Right lobe of liver (tissue), 4 donors: ENCODE measurements at regions not wholly inside any gene's neighbourhood (a gene's known extent, or its start where the extent isn't known, plus 50 kb on each side); places are given as distances from the start of the nearest gene placed in this dataset.

ENCODE experiments used
- POLR2A ChIP-seq: fragments of 450-650 bp; IDR thresholded peaks from one replicate; pipeline ENCODE4 v1.6.1; 2017; ENCODE audit warnings: antibody characterized with exemption, mild to moderate bottlenecking
- TF ChIP-seq, protein P1 (sequence below), 4 donors: fragments of 200-600 bp in 3 of 4; fragments of 450-650 bp in 1 of 4; IDR thresholded peaks; one replicate each; pipeline versions ENCODE4 v1.5.1 to v1.8.0; 2016 to 2022; ENCODE audit warnings: antibody characterized with exemption in 4 of 4, mild to moderate bottlenecking in 2 of 4
- donor health status: DM: no; HTN: no; CAD: no.
- donor health status: DM: no; HTN: no; CAD: no.
- donor health status: DM: no; HTN: yes; CAD: no.

DNA sequence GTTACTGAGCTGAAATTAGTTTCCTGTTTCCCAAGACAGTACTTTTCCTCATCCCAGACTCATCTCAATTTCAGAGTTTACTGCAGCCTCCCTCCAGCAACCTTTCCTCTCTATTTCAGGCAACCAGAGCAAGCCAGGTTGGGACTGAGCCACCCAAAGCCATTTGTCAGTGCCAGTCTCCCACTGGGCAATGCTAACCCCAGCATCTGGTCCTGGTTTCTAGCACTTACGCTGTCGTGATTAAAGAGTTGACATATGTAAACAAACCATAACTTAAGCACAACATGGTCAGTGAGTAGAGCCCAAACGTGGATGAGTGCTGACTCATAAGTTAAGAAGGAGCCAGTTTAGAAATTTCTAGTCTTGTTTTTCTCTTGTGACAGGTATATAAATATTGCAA, 119.6 kb upstream of the BLID start:
- TF ChIP-seq, protein P1, sequence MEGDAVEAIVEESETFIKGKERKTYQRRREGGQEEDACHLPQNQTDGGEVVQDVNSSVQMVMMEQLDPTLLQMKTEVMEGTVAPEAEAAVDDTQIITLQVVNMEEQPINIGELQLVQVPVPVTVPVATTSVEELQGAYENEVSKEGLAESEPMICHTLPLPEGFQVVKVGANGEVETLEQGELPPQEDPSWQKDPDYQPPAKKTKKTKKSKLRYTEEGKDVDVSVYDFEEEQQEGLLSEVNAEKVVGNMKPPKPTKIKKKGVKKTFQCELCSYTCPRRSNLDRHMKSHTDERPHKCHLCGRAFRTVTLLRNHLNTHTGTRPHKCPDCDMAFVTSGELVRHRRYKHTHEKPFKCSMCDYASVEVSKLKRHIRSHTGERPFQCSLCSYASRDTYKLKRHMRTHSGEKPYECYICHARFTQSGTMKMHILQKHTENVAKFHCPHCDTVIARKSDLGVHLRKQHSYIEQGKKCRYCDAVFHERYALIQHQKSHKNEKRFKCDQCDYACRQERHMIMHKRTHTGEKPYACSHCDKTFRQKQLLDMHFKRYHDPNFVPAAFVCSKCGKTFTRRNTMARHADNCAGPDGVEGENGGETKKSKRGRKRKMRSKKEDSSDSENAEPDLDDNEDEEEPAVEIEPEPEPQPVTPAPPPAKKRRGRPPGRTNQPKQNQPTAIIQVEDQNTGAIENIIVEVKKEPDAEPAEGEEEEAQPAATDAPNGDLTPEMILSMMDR (IDR thresholded peaks at IDR 0.05) = no peak
- TF ChIP-seq POLR2A = no peak
